GM06990 (cell line): ENCODE measurements at regions not wholly inside any gene's neighbourhood (a gene's known extent, or its start where the extent isn't known, plus 50 kb on each side); places are given as distances from the start of the nearest gene placed in this dataset.
"Not testable (repeated sequence)": the region's sequence is repeated elsewhere in the genome, so short reads cannot be mapped to it uniquely, and the experiment has no call there.

Experiments
- DNase-seq: peaks from one replicate; pipeline ENCODE4 v3.0.0-alpha.2; 2011; ENCODE audit not compliant: insufficient read length; ENCODE audit errors: extremely low read depth
- H3K27me3 ChIP-seq: replicated peaks from 2 replicates; pipeline ENCODE4 v1.6.0; 2011; ENCODE audit warnings: low read length; ENCODE audit not compliant: control insufficient read depth, insufficient read depth
- H3K36me3 ChIP-seq: 2 replicates; pipeline ENCODE4 v1.5.1; 2011; ENCODE audit warnings: low read length; ENCODE audit not compliant: control insufficient read depth, insufficient read depth
- H3K4me3 ChIP-seq: replicated peaks from 2 replicates; pipeline ENCODE4 v1.5.1; 2011; ENCODE audit warnings: low read depth, mild to moderate bottlenecking, control low read depth, low read length
- CTCF ChIP-seq: IDR thresholded peaks from 2 replicates; pipeline ENCODE4 v1.5.1; 2011; ENCODE audit warnings: low read length, control low read depth, mild to moderate bottlenecking, inconsistent platforms; ENCODE audit not compliant: insufficient read depth, poor library complexity, severe bottlenecking

GRCh38 chr10:33483816-33484190, 149.3 kb upstream of the NRP1 start:
- H3K27me3 ChIP-seq, result no peaks in the 10 kb centered on the region
- no peak for DNase-seq
- H3K4me3 ChIP-seq, result no peak overlapping the region
- no peaks in the 10 kb centered on the region for H3K36me3 ChIP-seq
- TF ChIP-seq CTCF, result no peak

GRCh38 chr10:33483124-33483815, 148.8 kb upstream of the NRP1 start:
- DNase-seq, result no peak
- Histone ChIP-seq H3K4me3 (no peak overlapping the region), H3K36me3 (no peaks in the 10 kb centered on the region), H3K27me3 (no peaks in the 10 kb centered on the region)
- no peak for TF ChIP-seq CTCF

- H3K36me3 ChIP-seq, result no peaks in the 10 kb centered on the region
- DNase-seq, result no peak
- H3K27me3 ChIP-seq, result no peaks in the 10 kb centered on the region
- H3K4me3 ChIP-seq, result no peak overlapping the region
- TF ChIP-seq CTCF, result no peak
Measured at GRCh38 chr10:33482486-33482885, 148.0 kb upstream of the NRP1 start.

- Histone ChIP-seq H3K36me3 (no peaks in the 10 kb centered on the region), H3K27me3 (no peaks in the 10 kb centered on the region), H3K4me3 (no peak overlapping the region)
- no peak for TF ChIP-seq CTCF
- DNase-seq, result no peak
Measured at GRCh38 chr10:33481184-33481583, 146.7 kb upstream of the NRP1 start.

GRCh38 chr10:33480417-33480816, 145.9 kb upstream of the NRP1 start:
- H3K27me3 ChIP-seq, H3K4me3 ChIP-seq, H3K36me3 ChIP-seq, DNase-seq: not testable (repeated sequence)

GRCh38 chr10:33478675-33479125, 144.2 kb upstream of the NRP1 start:
- TF ChIP-seq CTCF, result no peak

More at GRCh38 chr10:33478675-33479125, 144.2 kb upstream of the NRP1 start:
- Histone ChIP-seq H3K27me3 (no peaks in the 10 kb centered on the region), H3K36me3 (no peaks in the 10 kb centered on the region), H3K4me3 (no peak overlapping the region)
- no peak for DNase-seq
